ENCODE measurements at regions not wholly inside any gene's neighbourhood (a gene's known extent, or its start where the extent isn't known, plus 50 kb on each side); places are given as distances from the start of the nearest gene placed in this dataset.

DNA sequence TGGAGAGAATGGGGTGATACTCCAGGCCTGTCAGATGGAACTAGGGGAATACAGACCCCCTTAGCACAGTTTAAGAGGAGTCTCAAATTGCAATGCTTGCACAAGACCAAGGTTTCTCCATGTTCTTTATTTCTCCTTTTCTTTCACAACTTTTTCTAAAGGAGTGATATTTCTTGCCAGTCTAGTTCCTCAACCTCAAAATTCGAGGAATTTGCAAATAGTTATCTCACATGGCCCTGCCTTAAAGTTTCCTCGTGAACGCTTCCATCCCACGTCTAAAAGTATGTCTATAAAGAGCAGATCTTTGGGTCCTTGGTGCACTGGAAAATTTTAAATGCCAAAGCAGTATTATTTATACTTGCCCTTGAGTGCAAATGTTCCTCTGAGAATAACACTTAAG is 373.8 kb upstream of the KLF4 start:
- no peaks in the 10 kb centered on the region for H3K27me3 ChIP-seq (ENCODE audit: control insufficient read depth in 3 of 3, insufficient read depth in 3 of 3, low read length in 2 of 3)
- no peak for TF ChIP-seq CTCF (IDR thresholded peaks at IDR 0.05; ENCODE audit: control extremely low read depth, extremely low read depth)
- H3K9ac ChIP-seq (ENCODE audit: insufficient read depth in 1 of 2, low read length in 2 of 2): no peak overlapping the region
- H3K4me1 ChIP-seq (ENCODE audit: control insufficient read depth in 5 of 5, insufficient read depth in 5 of 5, low read length in 5 of 5): peaks cover 0 to 8% (median 0%) of the 10 kb centered on the region in 5 donors
- DNase-seq (no peak), ATAC-seq (ENCODE audit: insufficient read depth, low FRiP score) (peak; percentile 15)
- no peak overlapping the region for H3K27ac ChIP-seq (ENCODE audit: low read depth in 1 of 2, low read length in 1 of 2)
- H3K9me3 ChIP-seq (ENCODE audit: control insufficient read depth in 4 of 4, insufficient read depth in 3 of 4, low read length in 3 of 4): peaks cover 0 to 3% (median 0%) of the 10 kb centered on the region in 4 donors
- 26 to 49% methylated on average over 4 of the region's 4 CpGs for WGBS, 2 donors
- H3K36me3 ChIP-seq (ENCODE audit: control insufficient read depth in 4 of 4, insufficient read depth in 4 of 4, low read length in 4 of 4): no peaks in the 10 kb centered on the region
- H3K4me3 ChIP-seq: no peak overlapping the region

DNA sequence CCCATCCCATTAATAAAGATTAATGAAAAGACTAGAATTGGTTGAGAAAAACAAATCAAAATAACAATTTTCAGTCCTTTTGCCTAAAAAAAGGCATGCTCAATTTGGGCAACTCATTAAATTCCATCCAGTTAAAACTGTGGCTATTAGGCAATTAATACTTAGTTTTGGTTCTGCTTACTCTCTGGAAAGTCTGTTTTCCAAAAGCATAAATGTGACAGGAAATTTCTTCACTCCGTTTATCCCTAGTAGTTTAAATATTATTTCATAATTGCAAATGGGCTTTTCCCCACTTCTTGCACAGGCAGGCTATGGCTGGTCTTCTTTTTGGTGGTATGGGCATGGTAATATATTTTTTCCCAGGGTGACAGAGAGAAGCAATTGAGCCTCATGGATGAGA is 373.3 kb upstream of the KLF4 start:
- no peak for TF ChIP-seq CTCF (IDR thresholded peaks at IDR 0.05; ENCODE audit: control extremely low read depth, extremely low read depth)
- Histone ChIP-seq H3K36me3 (ENCODE audit: control insufficient read depth in 4 of 4, insufficient read depth in 4 of 4, low read length in 4 of 4) (no peaks in the 10 kb centered on the region), H3K9me3 (ENCODE audit: control insufficient read depth in 4 of 4, insufficient read depth in 3 of 4, low read length in 3 of 4) (peaks cover 0 to 3% (median 0%) of the 10 kb centered on the region in 4 donors), H3K4me1 (ENCODE audit: control insufficient read depth in 5 of 5, insufficient read depth in 5 of 5, low read length in 5 of 5) (peaks cover 0 to 8% (median 0%) of the 10 kb centered on the region in 5 donors), H3K4me3 (no peak overlapping the region), H3K9ac (ENCODE audit: insufficient read depth in 1 of 2, low read length in 2 of 2) (no peak overlapping the region), H3K27me3 (ENCODE audit: control insufficient read depth in 3 of 3, insufficient read depth in 3 of 3, low read length in 2 of 3) (no peaks in the 10 kb centered on the region), H3K27ac (ENCODE audit: low read depth in 1 of 2, low read length in 1 of 2) (no peak overlapping the region)
- ATAC-seq (ENCODE audit: insufficient read depth, low FRiP score): no peak
- DNase-seq: no peak
- WGBS, 2 donors: 18 to 35% methylated on average over 1 of the region's 1 CpG

DNA sequence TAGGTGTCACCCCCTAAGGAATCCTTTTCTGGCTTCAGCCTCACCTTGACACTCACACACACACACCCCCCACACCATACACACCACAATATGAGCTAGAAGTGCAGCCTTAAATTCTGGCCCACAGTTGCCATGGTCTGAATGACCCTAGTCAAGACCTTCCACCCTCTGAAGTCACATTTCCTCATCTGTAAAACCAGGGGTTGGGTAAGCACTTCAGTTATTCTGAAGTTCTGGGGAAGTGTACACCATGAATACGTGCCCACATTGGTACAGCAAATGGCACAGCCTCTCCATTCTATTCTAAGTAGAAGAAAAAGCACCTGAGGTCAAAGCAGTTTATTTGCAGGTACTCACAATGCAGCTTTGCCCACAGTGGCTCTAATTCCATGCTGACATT is 372.8 kb upstream of the KLF4 start:
- Histone ChIP-seq H3K9me3 (ENCODE audit: control insufficient read depth in 4 of 4, insufficient read depth in 3 of 4, low read length in 3 of 4) (peaks cover 0 to 3% (median 0%) of the 10 kb centered on the region in 4 donors), H3K9ac (ENCODE audit: insufficient read depth in 1 of 2, low read length in 2 of 2) (no peak overlapping the region), H3K4me3 (no peak overlapping the region), H3K4me1 (ENCODE audit: control insufficient read depth in 5 of 5, insufficient read depth in 5 of 5, low read length in 5 of 5) (peaks cover 0 to 8% (median 0%) of the 10 kb centered on the region in 5 donors), H3K27me3 (ENCODE audit: control insufficient read depth in 3 of 3, insufficient read depth in 3 of 3, low read length in 2 of 3) (no peaks in the 10 kb centered on the region), H3K36me3 (ENCODE audit: control insufficient read depth in 4 of 4, insufficient read depth in 4 of 4, low read length in 4 of 4) (no peaks in the 10 kb centered on the region), H3K27ac (ENCODE audit: low read depth in 1 of 2, low read length in 1 of 2) (peak overlapping the region in 1 of 2 donors; percentile 32)
- WGBS, 2 donors: 31 to 56% methylated on average over 1 of the region's 1 CpG
- no peak for TF ChIP-seq CTCF (IDR thresholded peaks at IDR 0.05; ENCODE audit: control extremely low read depth, extremely low read depth)
- DNase-seq (no peak), ATAC-seq (ENCODE audit: insufficient read depth, low FRiP score) (no peak)

- ATAC-seq (ENCODE audit: insufficient read depth, low FRiP score) (no peak), DNase-seq (no peak)
- no peak for TF ChIP-seq CTCF (IDR thresholded peaks at IDR 0.05; ENCODE audit: control extremely low read depth, extremely low read depth)
- H3K9ac ChIP-seq (ENCODE audit: insufficient read depth in 1 of 2, low read length in 2 of 2): no peak overlapping the region
- no peaks in the 10 kb centered on the region for H3K27me3 ChIP-seq (ENCODE audit: control insufficient read depth in 3 of 3, insufficient read depth in 3 of 3, low read length in 2 of 3)
- H3K4me1 ChIP-seq (ENCODE audit: control insufficient read depth in 5 of 5, insufficient read depth in 5 of 5, low read length in 5 of 5): no peaks in the 10 kb centered on the region
- H3K27ac ChIP-seq (ENCODE audit: low read depth in 1 of 2, low read length in 1 of 2): no peak overlapping the region
- H3K4me3 ChIP-seq: no peak overlapping the region
- 86 to 96% methylated on average over 3 of the region's 3 CpGs for WGBS, 2 donors
- H3K9me3 ChIP-seq (ENCODE audit: control insufficient read depth in 4 of 4, insufficient read depth in 3 of 4, low read length in 3 of 4): peaks cover 0 to 5% (median 0%) of the 10 kb centered on the region in 4 donors
- no peaks in the 10 kb centered on the region for H3K36me3 ChIP-seq (ENCODE audit: control insufficient read depth in 4 of 4, insufficient read depth in 4 of 4, low read length in 4 of 4)
These were observed 371.5 kb upstream of the KLF4 start for GRCh38 chr9:107861075-107861474.
